Thyroid gland (tissue), 4 donors: ENCODE measurements at regions not wholly inside any gene's neighbourhood (a gene's known extent, or its start where the extent isn't known, plus 50 kb on each side); places are given as distances from the start of the nearest gene placed in this dataset.

Experiments used
- CTCF ChIP-seq, 6 experiments: fragments of 200-600 bp in 3 of 6; fragments of 450-650 bp in 3 of 6; sonication (generic) in 3 of 6; IDR thresholded peaks; one replicate each; pipeline ENCODE4 v1.5.1; 2016 to 2019; ENCODE audit warnings: antibody characterized with exemption in 6 of 6, mild to moderate bottlenecking in 2 of 6, inconsistent platforms in 1 of 6, moderate library complexity in 1 of 6
- POLR2A ChIP-seq, 2 donors: fragments of 450-650 bp; IDR thresholded peaks; one replicate each; pipeline ENCODE4 v1.6.1; 2017; ENCODE audit warnings: antibody characterized with exemption in 2 of 2, mild to moderate bottlenecking in 2 of 2, moderate library complexity in 1 of 2

GRCh38 chr4:98728433-98728832 lies 70.0 kb upstream of the TSPAN5 start:
- no peak for TF ChIP-seq POLR2A (IDR thresholded peaks at IDR 0.05)
- no peak for TF ChIP-seq CTCF (IDR thresholded peaks at IDR 0.05)
